Ovary (tissue), 3 donors: ENCODE measurements at regions not wholly inside any gene's neighbourhood (a gene's known extent, or its start where the extent isn't known, plus 50 kb on each side); places are given as distances from the start of the nearest gene placed in this dataset.

Experiments
- POLR2A ChIP-seq: fragments of 450-650 bp; IDR thresholded peaks from one replicate; pipeline ENCODE4 v1.6.1; 2017; ENCODE audit warnings: antibody characterized with exemption, mild to moderate bottlenecking, moderate library complexity
- TF ChIP-seq, protein P1 (sequence below), 3 donors: fragments of 450-650 bp in 2 of 3; fragments of 200-600 bp in 1 of 3; IDR thresholded peaks; one replicate each; pipeline versions ENCODE4 v1.5.1 to v1.8.0; 2016 to 2022; ENCODE audit warnings: antibody characterized with exemption in 3 of 3, mild to moderate bottlenecking in 1 of 3
- donor health status: DM: no; HTN: no; CAD: no.

DNA sequence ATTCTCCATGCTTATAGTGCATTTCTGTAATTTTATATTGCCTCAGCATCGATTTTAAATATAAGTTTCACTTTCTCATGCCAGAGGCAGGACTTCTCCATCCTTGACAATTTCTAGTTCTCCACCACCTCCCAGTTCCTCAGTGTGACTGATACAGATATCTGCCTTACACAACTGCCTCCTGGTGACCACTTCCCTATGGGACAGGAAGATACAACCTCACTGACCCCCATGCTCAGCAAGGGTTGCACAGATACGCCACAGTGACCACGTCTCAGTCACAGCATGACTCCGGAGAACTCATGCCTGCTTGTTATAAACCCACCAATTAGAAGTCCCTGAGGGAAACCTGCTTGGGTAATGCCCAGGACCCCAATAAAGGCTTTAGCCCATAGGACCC lies 284.0 kb upstream of the MC4R start:
- TF ChIP-seq, protein P1, sequence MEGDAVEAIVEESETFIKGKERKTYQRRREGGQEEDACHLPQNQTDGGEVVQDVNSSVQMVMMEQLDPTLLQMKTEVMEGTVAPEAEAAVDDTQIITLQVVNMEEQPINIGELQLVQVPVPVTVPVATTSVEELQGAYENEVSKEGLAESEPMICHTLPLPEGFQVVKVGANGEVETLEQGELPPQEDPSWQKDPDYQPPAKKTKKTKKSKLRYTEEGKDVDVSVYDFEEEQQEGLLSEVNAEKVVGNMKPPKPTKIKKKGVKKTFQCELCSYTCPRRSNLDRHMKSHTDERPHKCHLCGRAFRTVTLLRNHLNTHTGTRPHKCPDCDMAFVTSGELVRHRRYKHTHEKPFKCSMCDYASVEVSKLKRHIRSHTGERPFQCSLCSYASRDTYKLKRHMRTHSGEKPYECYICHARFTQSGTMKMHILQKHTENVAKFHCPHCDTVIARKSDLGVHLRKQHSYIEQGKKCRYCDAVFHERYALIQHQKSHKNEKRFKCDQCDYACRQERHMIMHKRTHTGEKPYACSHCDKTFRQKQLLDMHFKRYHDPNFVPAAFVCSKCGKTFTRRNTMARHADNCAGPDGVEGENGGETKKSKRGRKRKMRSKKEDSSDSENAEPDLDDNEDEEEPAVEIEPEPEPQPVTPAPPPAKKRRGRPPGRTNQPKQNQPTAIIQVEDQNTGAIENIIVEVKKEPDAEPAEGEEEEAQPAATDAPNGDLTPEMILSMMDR (IDR thresholded peaks at IDR 0.05) = no peak
- TF ChIP-seq POLR2A = no peak
